SK-N-MC (cell line): ENCODE measurements at regions not wholly inside any gene's neighbourhood (a gene's known extent, or its start where the extent isn't known, plus 50 kb on each side); places are given as distances from the start of the nearest gene placed in this dataset.

Experiments used
- EZH2 ChIP-seq: fragments of 200-600 bp; sonication (generic); IDR thresholded peaks from one replicate; pipeline ENCODE4 v1.6.1; 2017; ENCODE audit warnings: antibody characterized with exemption
- POLR2AphosphoS5 ChIP-seq: IDR thresholded peaks from 2 replicates; pipeline ENCODE4 v1.6.1; 2012; ENCODE audit warnings: mild to moderate bottlenecking, low read depth, low read length, borderline replicate concordance

GRCh38 chr6:103554911-103555310 is 1304.8 kb downstream of the HACE1 start:
- TF ChIP-seq EZH2, result no peak
- no peak for TF ChIP-seq POLR2AphosphoS5
